Mesendoderm (in vitro differentiated cells): ENCODE measurements at regions not wholly inside any gene's neighbourhood (a gene's known extent, or its start where the extent isn't known, plus 50 kb on each side); places are given as distances from the start of the nearest gene placed in this dataset.
A peak's percentile ranks its signal among the peaks of the same experiment; 100 is the strongest.

Experiments used
- DNase-seq: peaks from one replicate; pipeline ENCODE4 v3.0.0; 2013
- H2AK5ac ChIP-seq: 2 replicates; pipeline ENCODE4 v1.6.1; 2013; ENCODE audit warnings: low read length, inconsistent platforms
- H2BK120ac ChIP-seq: 2 replicates; pipeline ENCODE4 v1.6.1; 2013; ENCODE audit warnings: low read depth, mild to moderate bottlenecking, low read length, moderate library complexity, mixed read lengths
- H2BK15ac ChIP-seq: replicated peaks from 2 replicates; pipeline ENCODE4 v1.6.1; 2013; ENCODE audit warnings: low read depth, mild to moderate bottlenecking, moderate library complexity
- H2BK5ac ChIP-seq: 2 replicates; pipeline ENCODE4 v1.6.1; 2013; ENCODE audit warnings: low read length, inconsistent platforms
- H3K18ac ChIP-seq: 2 replicates; pipeline ENCODE4 v1.6.1; 2013; ENCODE audit warnings: mild to moderate bottlenecking, low read length, mixed read lengths
- H3K23ac ChIP-seq: one replicate; pipeline ENCODE4 v1.6.1; 2013; ENCODE audit warnings: low read length
- H3K27ac ChIP-seq: 2 replicates; pipeline ENCODE4 v1.5.1; 2013; ENCODE audit warnings: low read depth, mild to moderate bottlenecking, inconsistent platforms, low read length, moderate library complexity
- H3K27me3 ChIP-seq: 2 replicates; pipeline ENCODE4 v1.6.1; 2013; ENCODE audit warnings: low read length, control low read depth, mild to moderate bottlenecking, inconsistent platforms; ENCODE audit not compliant: insufficient read depth, poor library complexity
- H3K36me3 ChIP-seq: 2 replicates; pipeline ENCODE4 v1.6.1; 2013; ENCODE audit warnings: low read length, inconsistent platforms; ENCODE audit not compliant: control insufficient read depth, insufficient read depth
- H3K4ac ChIP-seq: one replicate; pipeline ENCODE4 v1.6.1; 2013; ENCODE audit warnings: low read depth, mild to moderate bottlenecking, low read length, moderate library complexity
- H3K4me1 ChIP-seq: 2 replicates; pipeline ENCODE4 v1.6.1; 2013; ENCODE audit warnings: low read depth, low read length, inconsistent platforms; ENCODE audit not compliant: control insufficient read depth
- H3K4me2 ChIP-seq: 2 replicates; pipeline ENCODE4 v1.6.1; 2013; ENCODE audit warnings: low read length
- H3K4me3 ChIP-seq: 2 replicates; pipeline ENCODE4 v1.5.1; 2013; ENCODE audit warnings: mild to moderate bottlenecking, low read length
- H3K56ac ChIP-seq: one replicate; pipeline ENCODE4 v1.6.1; 2013; ENCODE audit warnings: low read length
- H3K79me1 ChIP-seq: 2 replicates; pipeline ENCODE4 v1.6.1; 2013; ENCODE audit warnings: low read length, inconsistent platforms
- H3K79me2 ChIP-seq: 2 replicates; pipeline ENCODE4 v1.6.1; 2013; ENCODE audit warnings: mild to moderate bottlenecking, low read length; ENCODE audit not compliant: control insufficient read depth, insufficient read depth
- H3K9ac ChIP-seq: 2 replicates; pipeline ENCODE4 v1.6.1; 2013; ENCODE audit warnings: low read length, inconsistent platforms
- H4K5ac ChIP-seq: one replicate; pipeline ENCODE4 v1.6.1; 2013; ENCODE audit warnings: low read length
- H4K8ac ChIP-seq: one replicate; pipeline ENCODE4 v1.6.1; 2013; ENCODE audit warnings: low read depth, mild to moderate bottlenecking, control low read depth, low read length, moderate library complexity
- WGBS: extraction: QIAGEN DNeasy Blood & Tissue Kit; methylation state at CpG from one replicate; pipeline ENCODE4 v1.1.7; 2013; ENCODE audit warnings: low lambda C conversion rate, missing lambda C conversion rate; ENCODE audit not compliant: insufficient coverage; ENCODE audit errors: extremely low coverage; 5-methylcytosine and 5-hydroxymethylcytosine counted together

GRCh38 chr13:76692346-76692745 is 193.9 kb downstream of the KCTD12 start:
- H2AK5ac ChIP-seq, result no peak overlapping the region
- no peak overlapping the region for H3K27ac ChIP-seq
- no peak overlapping the region for H2BK5ac ChIP-seq
- no peak overlapping the region for H3K18ac ChIP-seq
- H3K27me3 ChIP-seq, result no peaks in the 10 kb centered on the region
- H3K23ac ChIP-seq, result no peak overlapping the region
- no CpG with 5 or more reads among the region's 1 CpG for WGBS
- no peak overlapping the region for H2BK15ac ChIP-seq
- H2BK120ac ChIP-seq, result no peak overlapping the region
- H4K5ac ChIP-seq, result no peak overlapping the region
- H3K79me2 ChIP-seq, result no peaks in the 10 kb centered on the region
- H3K4me2 ChIP-seq, result no peak overlapping the region
- no peak for DNase-seq
- no peak overlapping the region for H3K4ac ChIP-seq
- H4K8ac ChIP-seq, result no peak overlapping the region
- no peak overlapping the region for H3K56ac ChIP-seq
- H3K36me3 ChIP-seq, result no peaks in the 10 kb centered on the region
- no peaks in the 10 kb centered on the region for H3K79me1 ChIP-seq
- no peak overlapping the region for H3K4me3 ChIP-seq
- no peaks in the 10 kb centered on the region for H3K4me1 ChIP-seq
- no peak overlapping the region for H3K9ac ChIP-seq

GRCh38 chr13:76690611-76691010 is 195.6 kb downstream of the KCTD12 start:
- Histone ChIP-seq H3K23ac (no peak overlapping the region), H3K4me1 (no peaks in the 10 kb centered on the region), H2BK15ac (no peak overlapping the region), H3K4ac (no peak overlapping the region), H3K56ac (no peak overlapping the region), H3K27ac (no peak overlapping the region), H4K8ac (no peak overlapping the region), H3K9ac (no peak overlapping the region), H3K4me2 (no peak overlapping the region), H3K4me3 (no peak overlapping the region), H2BK5ac (no peak overlapping the region), H2BK120ac (no peak overlapping the region), H3K79me1 (no peaks in the 10 kb centered on the region), H3K36me3 (no peaks in the 10 kb centered on the region), H3K27me3 (no peaks in the 10 kb centered on the region), H3K79me2 (no peaks in the 10 kb centered on the region), H4K5ac (no peak overlapping the region), H2AK5ac (no peak overlapping the region), H3K18ac (no peak overlapping the region)
- DNase-seq, result no peak
- no CpG with 5 or more reads among the region's 2 CpGs for WGBS

GRCh38 chr13:76687467-76687866 is 198.7 kb downstream of the KCTD12 start:
- Histone ChIP-seq H3K23ac (no peak overlapping the region), H3K27me3 (no peaks in the 10 kb centered on the region), H3K36me3 (no peaks in the 10 kb centered on the region), H3K4me2 (no peak overlapping the region), H3K4me1 (no peaks in the 10 kb centered on the region), H2BK15ac (no peak overlapping the region), H2BK5ac (no peak overlapping the region), H3K18ac (no peak overlapping the region), H3K79me2 (no peaks in the 10 kb centered on the region), H3K9ac (no peak overlapping the region), H3K27ac (no peak overlapping the region), H3K4ac (no peak overlapping the region), H4K8ac (no peak overlapping the region), H3K4me3 (no peak overlapping the region), H3K79me1 (no peaks in the 10 kb centered on the region), H2BK120ac (no peak overlapping the region), H4K5ac (no peak overlapping the region), H2AK5ac (no peak overlapping the region), H3K56ac (no peak overlapping the region)
- DNase-seq, result peak; percentile 19
- WGBS, result no CpG with 5 or more reads among the region's 4 CpGs

DNA sequence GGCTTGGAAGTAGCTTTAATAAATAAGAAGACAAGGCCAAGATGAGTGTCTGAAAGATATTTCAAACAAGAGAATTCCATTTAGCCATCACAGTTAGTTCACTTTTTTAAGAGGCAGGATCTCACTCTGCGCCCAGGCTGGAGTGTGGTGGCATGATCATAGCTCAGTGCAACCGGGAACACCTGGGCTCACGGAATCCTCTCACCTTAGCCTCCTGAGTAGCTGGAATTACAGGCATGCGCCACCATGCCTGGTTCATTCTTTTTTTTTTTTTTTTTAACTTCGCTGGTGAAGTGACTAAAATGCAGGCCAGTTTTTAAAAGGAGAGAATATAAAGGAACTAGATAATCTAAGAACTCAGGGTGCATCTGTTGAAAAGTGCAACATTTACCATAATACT is 200.3 kb downstream of the KCTD12 start:
- no peak overlapping the region for H3K9ac ChIP-seq
- no peak overlapping the region for H2AK5ac ChIP-seq
- no peak overlapping the region for H3K23ac ChIP-seq
- no peaks in the 10 kb centered on the region for H3K36me3 ChIP-seq
- no peaks in the 10 kb centered on the region for H3K27me3 ChIP-seq
- no peak overlapping the region for H3K4ac ChIP-seq
- H4K5ac ChIP-seq, result no peak overlapping the region
- WGBS, result no CpG with 5 or more reads among the region's 5 CpGs
- H3K18ac ChIP-seq, result no peak overlapping the region
- H4K8ac ChIP-seq, result no peak overlapping the region
- H3K56ac ChIP-seq, result no peak overlapping the region
- no peaks in the 10 kb centered on the region for H3K79me1 ChIP-seq
- H3K27ac ChIP-seq, result no peak overlapping the region
- no peaks in the 10 kb centered on the region for H3K79me2 ChIP-seq
- H3K4me2 ChIP-seq, result no peak overlapping the region
- no peak overlapping the region for H2BK120ac ChIP-seq
- no peaks in the 10 kb centered on the region for H3K4me1 ChIP-seq
- no peak overlapping the region for H3K4me3 ChIP-seq
- no peak overlapping the region for H2BK15ac ChIP-seq
- DNase-seq, result no peak
- H2BK5ac ChIP-seq, result no peak overlapping the region

DNA sequence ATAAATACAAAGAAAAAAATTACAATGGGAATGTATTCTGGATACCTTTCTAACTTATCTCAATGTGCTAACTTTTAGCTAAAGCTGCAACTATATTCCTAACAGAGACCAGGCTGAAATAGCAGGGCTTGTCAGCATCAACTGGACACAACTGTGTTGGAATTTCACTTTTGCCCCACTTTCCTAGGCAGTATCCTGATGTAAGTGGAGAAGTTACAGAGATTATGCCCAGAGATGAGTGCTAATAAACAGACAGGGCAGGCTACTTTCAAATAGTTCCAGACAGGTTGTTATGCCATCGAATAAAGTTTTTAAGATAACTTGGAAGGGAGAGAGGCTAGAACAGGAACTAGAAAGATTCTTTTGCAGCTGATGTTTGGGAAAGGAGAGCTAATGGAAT is 201.9 kb downstream of the KCTD12 start:
- H4K8ac ChIP-seq, result no peak overlapping the region
- no peak overlapping the region for H4K5ac ChIP-seq
- no peak overlapping the region for H2BK120ac ChIP-seq
- H2BK15ac ChIP-seq, result no peak overlapping the region
- H3K23ac ChIP-seq, result no peak overlapping the region
- H3K36me3 ChIP-seq, result no peaks in the 10 kb centered on the region
- no CpG with 5 or more reads among the region's 1 CpG for WGBS
- H3K27ac ChIP-seq, result no peak overlapping the region
- H2AK5ac ChIP-seq, result no peak overlapping the region
- H2BK5ac ChIP-seq, result no peak overlapping the region
- no peaks in the 10 kb centered on the region for H3K4me1 ChIP-seq
- H3K79me2 ChIP-seq, result no peaks in the 10 kb centered on the region
- no peak overlapping the region for H3K4me2 ChIP-seq
- no peaks in the 10 kb centered on the region for H3K27me3 ChIP-seq
- H3K18ac ChIP-seq, result no peak overlapping the region
- no peak for DNase-seq
- H3K79me1 ChIP-seq, result no peaks in the 10 kb centered on the region
- no peak overlapping the region for H3K4ac ChIP-seq
- H3K4me3 ChIP-seq, result no peak overlapping the region
- H3K9ac ChIP-seq, result no peak overlapping the region
- no peak overlapping the region for H3K56ac ChIP-seq

DNA sequence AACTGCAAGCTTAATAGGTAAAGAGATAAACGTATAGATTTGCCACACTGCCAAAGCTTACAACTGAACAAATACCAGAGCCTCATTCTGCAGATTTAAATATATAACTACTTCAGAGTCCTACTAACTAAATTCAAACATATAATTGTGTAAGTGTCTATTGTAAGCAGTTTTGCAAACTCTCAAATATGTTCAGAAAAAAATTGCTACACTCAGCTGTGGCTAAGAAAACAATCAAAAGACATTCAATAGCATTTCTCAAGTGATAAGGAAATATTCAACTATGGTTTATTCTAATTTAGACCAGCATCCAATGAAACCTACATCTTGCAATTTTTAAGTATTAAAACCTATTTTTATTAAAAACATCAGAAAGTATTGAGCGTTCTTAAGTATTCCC is 202.4 kb downstream of the KCTD12 start:
- no peaks in the 10 kb centered on the region for H3K36me3 ChIP-seq
- H4K8ac ChIP-seq, result no peak overlapping the region
- WGBS, result no CpG with 5 or more reads among the region's 2 CpGs
- H3K4me3 ChIP-seq, result no peak overlapping the region
- no peak overlapping the region for H2BK120ac ChIP-seq
- H3K79me1 ChIP-seq, result no peaks in the 10 kb centered on the region
- no peak overlapping the region for H2BK5ac ChIP-seq
- no peak overlapping the region for H2AK5ac ChIP-seq
- no peaks in the 10 kb centered on the region for H3K27me3 ChIP-seq
- H3K79me2 ChIP-seq, result no peaks in the 10 kb centered on the region
- H3K18ac ChIP-seq, result no peak overlapping the region
- no peak overlapping the region for H2BK15ac ChIP-seq
- H3K23ac ChIP-seq, result no peak overlapping the region
- H4K5ac ChIP-seq, result no peak overlapping the region
- H3K27ac ChIP-seq, result no peak overlapping the region
- H3K56ac ChIP-seq, result no peak overlapping the region
- DNase-seq, result no peak
- H3K9ac ChIP-seq, result no peak overlapping the region
- no peak overlapping the region for H3K4ac ChIP-seq
- H3K4me2 ChIP-seq, result no peak overlapping the region
- H3K4me1 ChIP-seq, result no peaks in the 10 kb centered on the region
